ENCODE measurements at regions not wholly inside any gene's neighbourhood (a gene's known extent, or its start where the extent isn't known, plus 50 kb on each side); places are given as distances from the start of the nearest gene placed in this dataset.

GRCh38 chr10:33065111-33065510 lies 107.1 kb upstream of the ITGB1 start:
- Histone ChIP-seq H3K18ac (ENCODE audit: insufficient read length, low read depth, low read length) (no peak overlapping the region), H3K27ac (ENCODE audit: insufficient read length, low read depth, low read length) (no peak overlapping the region), H3K4me1 (ENCODE audit: insufficient read depth, low read length) (no peaks in the 10 kb centered on the region), H3K79me1 (ENCODE audit: insufficient read depth, low read depth, low read length, poor library complexity, severe bottlenecking) (no peaks in the 10 kb centered on the region), H2BK5ac (ENCODE audit: insufficient read length, low read length) (no peak overlapping the region), H3K14ac (ENCODE audit: insufficient read depth, low read length) (no peak overlapping the region), H3K56ac (ENCODE audit: insufficient read length, low read depth, low read length) (no peak overlapping the region), H3K79me2 (ENCODE audit: insufficient read depth, low read length) (no peaks in the 10 kb centered on the region), H2AFZ (ENCODE audit: low read length) (no peak overlapping the region), H3T11ph (ENCODE audit: low read length) (peak overlapping the region; percentile 4), H2BK12ac (ENCODE audit: insufficient read length, low read depth, low read length) (no peak overlapping the region), H2BK120ac (ENCODE audit: low read depth, low read length, poor library complexity, severe bottlenecking) (no peak overlapping the region), H3K23me2 (ENCODE audit: insufficient read length, low read depth, low read length, poor library complexity, severe bottlenecking) (no peaks in the 10 kb centered on the region), H2BK15ac (ENCODE audit: low read depth, low read length) (no peak overlapping the region), H4K5ac (ENCODE audit: insufficient read length, low read depth, low read length) (no peak overlapping the region), H3K23ac (ENCODE audit: insufficient read length, low read depth, low read length) (no peak overlapping the region), H2BK20ac (ENCODE audit: low read depth, low read length, poor library complexity, severe bottlenecking) (no peak overlapping the region), H3K4ac (ENCODE audit: low read depth, low read length) (no peak overlapping the region), H4K91ac (ENCODE audit: insufficient read length, low read depth, low read length) (no peak overlapping the region), H4K20me1 (ENCODE audit: control insufficient read depth, insufficient read depth, insufficient read length) (no peaks in the 10 kb centered on the region), H3K27me3 (ENCODE audit: insufficient read depth, low read length) (no peaks in the 10 kb centered on the region), H3K9me3 (ENCODE audit: control insufficient read depth, low read depth, low read length) (no peaks in the 10 kb centered on the region), H3K4me2 (ENCODE audit: insufficient read depth, insufficient read length, low read length) (no peak overlapping the region), H2AK5ac (ENCODE audit: insufficient read length, low read length) (no peak overlapping the region), H3K9ac (ENCODE audit: extremely low read depth, insufficient read length, low read length) (no peak overlapping the region), H4K8ac (replicated peaks; ENCODE audit: insufficient read length, low read depth, low read length) (no peak overlapping the region)
- H3K27ac Mint-ChIP-seq = no peak overlapping the region
- no peak for DNase-seq
- H3K4me3 Mint-ChIP-seq = no peak overlapping the region
- TF ChIP-seq, protein P1, sequence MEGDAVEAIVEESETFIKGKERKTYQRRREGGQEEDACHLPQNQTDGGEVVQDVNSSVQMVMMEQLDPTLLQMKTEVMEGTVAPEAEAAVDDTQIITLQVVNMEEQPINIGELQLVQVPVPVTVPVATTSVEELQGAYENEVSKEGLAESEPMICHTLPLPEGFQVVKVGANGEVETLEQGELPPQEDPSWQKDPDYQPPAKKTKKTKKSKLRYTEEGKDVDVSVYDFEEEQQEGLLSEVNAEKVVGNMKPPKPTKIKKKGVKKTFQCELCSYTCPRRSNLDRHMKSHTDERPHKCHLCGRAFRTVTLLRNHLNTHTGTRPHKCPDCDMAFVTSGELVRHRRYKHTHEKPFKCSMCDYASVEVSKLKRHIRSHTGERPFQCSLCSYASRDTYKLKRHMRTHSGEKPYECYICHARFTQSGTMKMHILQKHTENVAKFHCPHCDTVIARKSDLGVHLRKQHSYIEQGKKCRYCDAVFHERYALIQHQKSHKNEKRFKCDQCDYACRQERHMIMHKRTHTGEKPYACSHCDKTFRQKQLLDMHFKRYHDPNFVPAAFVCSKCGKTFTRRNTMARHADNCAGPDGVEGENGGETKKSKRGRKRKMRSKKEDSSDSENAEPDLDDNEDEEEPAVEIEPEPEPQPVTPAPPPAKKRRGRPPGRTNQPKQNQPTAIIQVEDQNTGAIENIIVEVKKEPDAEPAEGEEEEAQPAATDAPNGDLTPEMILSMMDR (conservative IDR thresholded peaks at IDR 0.05) = no peak
- 0 out of 7 replicates have a peak, but pooled peaks cover 0 to under 1% (median 0%) of the 10 kb centered on the region in 3 experiments for H3K36me3 Mint-ChIP-seq (ENCODE audit: insufficient read depth in 1 of 3, low read depth in 3 of 3)
- H3K4me1 Mint-ChIP-seq = peaks cover 0 to 5% of the 10 kb centered on the region in 2 experiments; a peak in 1 of 4 replicates
- no peaks in the 10 kb centered on the region; the same call in 1 of the 2 replicates for H3K27me3 Mint-ChIP-seq (ENCODE audit: low read depth)
- no peaks in the 10 kb centered on the region for H3K9me3 Mint-ChIP-seq
- WGBS (ENCODE audit: extremely low coverage, insufficient read length, low lambda C conversion rate) = no CpG with 5 or more reads among the region's 1 CpG

All from H9 (cell line).